ENCODE measurements at regions not wholly inside any gene's neighbourhood (a gene's known extent, or its start where the extent isn't known, plus 50 kb on each side); places are given as distances from the start of the nearest gene placed in this dataset.

GRCh38 chr12:16789204-16789790 lies 183.3 kb upstream of the LMO3 start:
- H3K9me3 Mint-ChIP-seq, result no peaks in the 10 kb centered on the region
- no peak for ATAC-seq
- ChIA-PET CTCF (no interaction called here), POLR2A (no interaction called here)
- no peak overlapping the region for H3K4me3 Mint-ChIP-seq
- H3K27me3 Mint-ChIP-seq (ENCODE audit: low read depth), result no peaks in the 10 kb centered on the region
- no peak for DNase-seq (ENCODE audit: low spot score)
- no peaks in the 10 kb centered on the region for H3K36me3 Mint-ChIP-seq
- H3K27ac Mint-ChIP-seq, result no peak overlapping the region
- peaks cover 18% of the 10 kb centered on the region for H3K4me1 Mint-ChIP-seq
- TF ChIP-seq USF1 (CRISPR knock-in tag; IDR thresholded peaks at IDR 0.05) (no peak), EMX1 (CRISPR knock-in tag; IDR thresholded peaks at IDR 0.05) (no peak), CREM (CRISPR knock-in tag; IDR thresholded peaks at IDR 0.05) (no peak), NR3C1 (CRISPR knock-in tag; conservative IDR thresholded peaks at IDR 0.05; ENCODE audit: low read depth) (no peak), SMAD4 (CRISPR knock-in tag; IDR thresholded peaks at IDR 0.05) (no peak), SP1 (CRISPR knock-in tag; conservative IDR thresholded peaks at IDR 0.05) (no peak), ZNF219 (CRISPR knock-in tag; IDR thresholded peaks at IDR 0.05; ENCODE audit: borderline replicate concordance) (no peak), ETV6 (CRISPR knock-in tag; IDR thresholded peaks at IDR 0.05) (no peak), HMGA2 (CRISPR knock-in tag; IDR thresholded peaks at IDR 0.05) (no peak), ZNF263 (CRISPR knock-in tag; IDR thresholded peaks at IDR 0.05; ENCODE audit: low read depth) (no peak)

GRCh38 chr12:16788506-16789203 lies 182.7 kb upstream of the LMO3 start:
- Mint-ChIP-seq H3K4me1 (peaks cover 18% of the 10 kb centered on the region), H3K27ac (no peak overlapping the region), H3K4me3 (no peak overlapping the region), H3K27me3 (ENCODE audit: low read depth) (no peaks in the 10 kb centered on the region), H3K9me3 (no peaks in the 10 kb centered on the region), H3K36me3 (no peaks in the 10 kb centered on the region)
- ChIA-PET CTCF (interaction anchor here (1.2 kb wide), 1 partner anchor 151 kb away, joined by 3 read pairs; no protein-coding TSS in a partner anchor), POLR2A (no interaction called here)
- DNase-seq (ENCODE audit: low spot score), result no peak
- TF ChIP-seq FOXJ3 (CRISPR knock-in tag; IDR thresholded peaks at IDR 0.05; ENCODE audit: borderline replicate concordance), result no peak
- ATAC-seq, result no peak

- ChIA-PET CTCF (no interaction called here), POLR2A (no interaction called here)
- ATAC-seq, result no peak
Measured at GRCh38 chr12:16785953-16786352, 180.0 kb upstream of the LMO3 start.

More at GRCh38 chr12:16785953-16786352, 180.0 kb upstream of the LMO3 start:
- Mint-ChIP-seq H3K27ac (no peak overlapping the region), H3K4me3 (no peak overlapping the region), H3K9me3 (peaks cover under 1% of the 10 kb centered on the region), H3K27me3 (ENCODE audit: low read depth) (no peaks in the 10 kb centered on the region), H3K36me3 (no peaks in the 10 kb centered on the region), H3K4me1 (peaks cover 18% of the 10 kb centered on the region)
- TF ChIP-seq ATF6 (CRISPR knock-in tag; IDR thresholded peaks at IDR 0.05) (no peak), RORB (CRISPR knock-in tag; IDR thresholded peaks at IDR 0.05) (no peak), KAT7 (CRISPR knock-in tag; IDR thresholded peaks at IDR 0.05; ENCODE audit: borderline replicate concordance) (no peak), E2F4 (CRISPR knock-in tag; IDR thresholded peaks at IDR 0.05; ENCODE audit: borderline replicate concordance, low read depth) (no peak), NR3C1 (CRISPR knock-in tag; conservative IDR thresholded peaks at IDR 0.05; ENCODE audit: low read depth) (no peak), GTF2I (CRISPR knock-in tag; conservative IDR thresholded peaks at IDR 0.05) (no peak), FOXP4 (CRISPR knock-in tag; IDR thresholded peaks at IDR 0.05) (no peak)
- no peak for DNase-seq (ENCODE audit: low spot score)
